Osteocyte (in vitro differentiated cells): ENCODE measurements at regions not wholly inside any gene's neighbourhood (a gene's known extent, or its start where the extent isn't known, plus 50 kb on each side); places are given as distances from the start of the nearest gene placed in this dataset.

Experiments
- DNase-seq: peaks from one replicate; pipeline ENCODE4 v3.0.0; 2021; ENCODE audit warnings: mixed read lengths; ENCODE audit not compliant: unreplicated experiment; ENCODE audit errors: extremely low spot score
- H3K27ac Mint-ChIP-seq: one replicate; pipeline ENCODE4 v1.8.0; 2021; ENCODE audit warnings: mild to moderate bottlenecking, mixed read lengths; ENCODE audit not compliant: unreplicated experiment
- H3K27me3 Mint-ChIP-seq: one replicate; pipeline ENCODE4 v1.8.0; 2021; ENCODE audit warnings: mixed read lengths; ENCODE audit not compliant: unreplicated experiment
- H3K36me3 Mint-ChIP-seq: one replicate; pipeline ENCODE4 v1.8.0; 2021; ENCODE audit warnings: mixed read lengths; ENCODE audit not compliant: unreplicated experiment
- H3K4me1 Mint-ChIP-seq: one replicate; pipeline ENCODE4 v1.8.0; 2021; ENCODE audit warnings: mixed read lengths; ENCODE audit not compliant: unreplicated experiment
- H3K4me3 Mint-ChIP-seq: one replicate; pipeline ENCODE4 v1.8.0; 2021; ENCODE audit warnings: mild to moderate bottlenecking, moderate library complexity, mixed read lengths; ENCODE audit not compliant: unreplicated experiment
- H3K9me3 Mint-ChIP-seq: one replicate; pipeline ENCODE4 v1.8.0; 2021; ENCODE audit warnings: mixed read lengths; ENCODE audit not compliant: unreplicated experiment
- TF ChIP-seq, protein P1 (sequence below): fragments of 200-600 bp; sonication (generic); IDR thresholded peaks from 2 replicates; pipeline ENCODE4 v1.5.0; 2021; ENCODE audit warnings: antibody characterized with exemption, mild to moderate bottlenecking, moderate library complexity

DNA sequence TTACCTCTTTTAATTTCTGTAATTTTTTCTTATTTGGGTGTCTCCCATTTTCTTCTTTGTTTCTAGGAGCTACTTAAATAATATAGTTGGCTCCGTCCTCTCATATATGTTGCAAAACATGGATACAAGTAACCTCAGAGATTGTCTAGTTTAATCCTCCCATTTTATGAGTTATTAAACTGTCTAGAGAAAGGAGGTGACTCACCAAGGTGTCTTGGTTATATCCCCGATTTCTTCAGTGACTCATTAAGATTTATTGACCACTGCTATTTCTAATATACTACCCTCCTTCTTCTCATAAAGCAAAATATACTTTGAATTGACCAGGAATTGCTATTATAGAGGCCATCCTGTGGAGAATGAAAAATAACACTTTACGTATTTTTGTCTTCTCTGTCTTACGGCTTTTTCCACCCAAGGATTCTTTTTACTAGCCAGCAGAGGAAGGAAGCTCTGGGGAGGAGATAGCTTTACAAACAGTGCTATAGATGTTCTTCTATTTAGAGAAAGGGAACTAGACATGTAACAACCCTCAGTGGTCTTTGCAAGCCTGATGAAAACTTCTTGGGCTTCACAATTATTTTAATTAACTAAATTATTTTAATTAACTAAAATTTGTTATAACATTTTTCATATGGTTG is 300.4 kb upstream of the TNP1 start:
- peaks cover 12% of the 10 kb centered on the region for H3K4me1 Mint-ChIP-seq
- no peak for DNase-seq
- H3K9me3 Mint-ChIP-seq, result no peaks in the 10 kb centered on the region
- H3K36me3 Mint-ChIP-seq, result no peaks in the 10 kb centered on the region
- H3K27me3 Mint-ChIP-seq, result peaks cover 5% of the 10 kb centered on the region
- no peak overlapping the region for H3K4me3 Mint-ChIP-seq
- H3K27ac Mint-ChIP-seq, result no peak overlapping the region
- TF ChIP-seq, protein P1, sequence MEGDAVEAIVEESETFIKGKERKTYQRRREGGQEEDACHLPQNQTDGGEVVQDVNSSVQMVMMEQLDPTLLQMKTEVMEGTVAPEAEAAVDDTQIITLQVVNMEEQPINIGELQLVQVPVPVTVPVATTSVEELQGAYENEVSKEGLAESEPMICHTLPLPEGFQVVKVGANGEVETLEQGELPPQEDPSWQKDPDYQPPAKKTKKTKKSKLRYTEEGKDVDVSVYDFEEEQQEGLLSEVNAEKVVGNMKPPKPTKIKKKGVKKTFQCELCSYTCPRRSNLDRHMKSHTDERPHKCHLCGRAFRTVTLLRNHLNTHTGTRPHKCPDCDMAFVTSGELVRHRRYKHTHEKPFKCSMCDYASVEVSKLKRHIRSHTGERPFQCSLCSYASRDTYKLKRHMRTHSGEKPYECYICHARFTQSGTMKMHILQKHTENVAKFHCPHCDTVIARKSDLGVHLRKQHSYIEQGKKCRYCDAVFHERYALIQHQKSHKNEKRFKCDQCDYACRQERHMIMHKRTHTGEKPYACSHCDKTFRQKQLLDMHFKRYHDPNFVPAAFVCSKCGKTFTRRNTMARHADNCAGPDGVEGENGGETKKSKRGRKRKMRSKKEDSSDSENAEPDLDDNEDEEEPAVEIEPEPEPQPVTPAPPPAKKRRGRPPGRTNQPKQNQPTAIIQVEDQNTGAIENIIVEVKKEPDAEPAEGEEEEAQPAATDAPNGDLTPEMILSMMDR, result no peak

DNA sequence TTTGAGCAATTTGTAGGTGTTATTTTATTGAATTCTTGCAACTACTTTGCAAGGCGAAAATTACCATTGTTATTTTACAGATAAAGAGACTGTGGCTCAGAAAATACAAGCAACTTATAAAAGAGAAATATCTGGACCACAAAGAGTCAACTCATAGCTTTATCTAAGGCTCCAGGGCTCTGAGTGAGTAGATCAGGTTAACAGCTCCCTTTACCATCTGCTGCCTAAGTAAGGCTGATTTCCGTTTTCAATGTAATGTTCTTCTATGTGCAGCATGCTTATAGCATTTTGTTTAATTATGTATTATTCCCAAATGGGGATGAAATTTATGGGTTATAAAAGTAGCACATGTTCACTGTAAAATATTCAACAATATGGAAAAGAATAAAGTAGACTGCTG is 299.1 kb upstream of the TNP1 start:
- H3K4me1 Mint-ChIP-seq, result peaks cover 12% of the 10 kb centered on the region
- DNase-seq, result no peak
- no peaks in the 10 kb centered on the region for H3K36me3 Mint-ChIP-seq
- TF ChIP-seq, protein P1, result no peak
- H3K27ac Mint-ChIP-seq, result no peak overlapping the region
- no peak overlapping the region for H3K4me3 Mint-ChIP-seq
- no peaks in the 10 kb centered on the region for H3K9me3 Mint-ChIP-seq
- H3K27me3 Mint-ChIP-seq, result peaks cover 5% of the 10 kb centered on the region

DNA sequence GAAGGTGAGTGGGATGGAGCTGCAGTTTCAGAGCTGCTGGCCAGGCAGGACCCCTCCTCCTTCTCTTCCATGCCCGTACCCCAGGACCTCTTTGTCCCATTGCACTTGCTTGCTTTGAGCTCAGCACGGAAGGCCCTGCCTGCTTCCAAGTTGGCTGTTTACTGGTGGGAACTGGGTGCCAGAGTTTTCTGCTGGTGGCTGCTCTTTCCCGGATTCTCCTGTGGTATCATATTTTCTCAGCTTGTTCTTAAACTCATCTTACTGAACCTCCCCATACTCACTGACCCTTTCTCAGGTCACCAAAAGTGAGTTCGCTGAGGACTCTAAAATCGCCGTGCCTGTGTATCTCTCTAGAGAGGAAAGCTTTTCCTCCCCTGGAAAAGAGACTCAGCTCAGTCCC is 297.7 kb upstream of the TNP1 start:
- Mint-ChIP-seq H3K4me1 (peaks cover 8% of the 10 kb centered on the region), H3K36me3 (no peaks in the 10 kb centered on the region), H3K9me3 (no peaks in the 10 kb centered on the region), H3K4me3 (no peak overlapping the region), H3K27me3 (peaks cover 5% of the 10 kb centered on the region), H3K27ac (no peak overlapping the region)
- TF ChIP-seq, protein P1, result no peak
- no peak for DNase-seq

DNA sequence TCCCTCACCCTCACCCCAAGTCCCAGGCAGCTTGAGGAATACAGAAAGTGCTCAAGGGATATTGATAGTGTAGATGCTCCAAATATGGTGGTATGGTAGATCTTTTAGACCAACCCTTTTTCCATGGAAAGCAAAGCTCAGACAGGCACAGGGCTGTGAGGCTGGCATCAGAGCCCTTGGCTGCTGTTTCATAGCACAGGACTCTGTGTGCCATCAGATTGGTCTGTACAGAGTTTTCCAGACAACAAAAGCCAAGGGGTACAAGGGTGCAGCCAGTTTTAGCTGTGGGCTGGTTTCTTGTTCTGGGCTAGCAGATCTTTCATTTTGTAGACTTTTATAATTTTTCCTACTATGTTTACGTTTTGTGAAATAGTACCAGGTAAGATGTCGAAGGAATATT is 296.9 kb upstream of the TNP1 start:
- TF ChIP-seq, protein P1, result no peak
- no peak for DNase-seq
- Mint-ChIP-seq H3K4me3 (no peak overlapping the region), H3K27me3 (peaks cover 5% of the 10 kb centered on the region), H3K27ac (no peak overlapping the region), H3K4me1 (peaks cover 5% of the 10 kb centered on the region), H3K36me3 (no peaks in the 10 kb centered on the region), H3K9me3 (no peaks in the 10 kb centered on the region)

DNA sequence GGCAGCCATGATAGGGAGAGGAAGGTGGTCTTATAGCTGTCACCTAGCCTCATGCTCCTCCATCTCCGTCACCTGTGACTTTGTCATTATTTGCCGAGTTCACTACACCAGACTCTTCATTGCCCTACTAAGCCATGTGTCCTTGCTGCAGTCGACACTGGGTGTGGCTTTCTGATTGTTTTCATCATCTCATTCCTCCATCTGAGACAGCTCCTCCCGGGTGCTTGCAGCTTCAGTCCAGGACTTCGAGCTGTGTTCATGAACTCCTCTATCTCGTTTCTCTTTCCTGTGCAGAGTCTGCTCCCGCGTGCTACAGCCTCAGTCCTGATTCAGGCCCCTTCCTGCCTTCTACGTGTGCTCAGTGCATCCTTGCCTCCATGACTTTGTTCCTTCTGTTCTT is 295.1 kb upstream of the TNP1 start:
- DNase-seq, result no peak

More for the DNA sequence above, 295.1 kb upstream of the TNP1 start:
- TF ChIP-seq, protein P1, result no peak
- no peaks in the 10 kb centered on the region for H3K9me3 Mint-ChIP-seq
- no peak overlapping the region for H3K27ac Mint-ChIP-seq
- H3K4me1 Mint-ChIP-seq, result peaks cover 4% of the 10 kb centered on the region
- no peak overlapping the region for H3K4me3 Mint-ChIP-seq
- H3K36me3 Mint-ChIP-seq, result no peaks in the 10 kb centered on the region
- H3K27me3 Mint-ChIP-seq, result peaks cover 5% of the 10 kb centered on the region
